ENCODE measurements at regions not wholly inside any gene's neighbourhood (a gene's known extent, or its start where the extent isn't known, plus 50 kb on each side); places are given as distances from the start of the nearest gene placed in this dataset.

- Mint-ChIP-seq H3K4me1 (ENCODE audit: low read depth, unreplicated experiment) (no peaks in the 10 kb centered on the region), H3K27ac (ENCODE audit: unreplicated experiment) (no peak overlapping the region)
- TF ChIP-seq CTCF (IDR thresholded peaks at IDR 0.05; ENCODE audit: partially characterized antibody, unreplicated experiment) = no peak
These were observed 639.5 kb upstream of the GOT2 start for GRCh38 chr16:59373632-59374031.

GRCh38 chr16:59370717-59371116 is 636.6 kb upstream of the GOT2 start:
- no peak overlapping the region for H3K27ac Mint-ChIP-seq (ENCODE audit: unreplicated experiment)
- no peak for TF ChIP-seq CTCF (IDR thresholded peaks at IDR 0.05; ENCODE audit: partially characterized antibody, unreplicated experiment)
- H3K36me3 Mint-ChIP-seq (ENCODE audit: unreplicated experiment) = no peaks in the 10 kb centered on the region
- DNase-seq = no peak
- H3K4me1 Mint-ChIP-seq (ENCODE audit: low read depth, unreplicated experiment) = no peaks in the 10 kb centered on the region
- no peak overlapping the region for H3K4me3 Mint-ChIP-seq (ENCODE audit: unreplicated experiment)
- H3K9me3 Mint-ChIP-seq (ENCODE audit: unreplicated experiment) = no peaks in the 10 kb centered on the region
- H3K27me3 Mint-ChIP-seq (ENCODE audit: unreplicated experiment) = no peaks in the 10 kb centered on the region

More at GRCh38 chr16:59373632-59374031, 639.5 kb upstream of the GOT2 start:
- H3K9me3 Mint-ChIP-seq (ENCODE audit: unreplicated experiment) = no peaks in the 10 kb centered on the region
- DNase-seq = no peak
- H3K4me3 Mint-ChIP-seq (ENCODE audit: unreplicated experiment) = no peak overlapping the region
- no peaks in the 10 kb centered on the region for H3K36me3 Mint-ChIP-seq (ENCODE audit: unreplicated experiment)
- no peaks in the 10 kb centered on the region for H3K27me3 Mint-ChIP-seq (ENCODE audit: unreplicated experiment)

GRCh38 chr16:59369523-59369922 is 635.4 kb upstream of the GOT2 start:
- Mint-ChIP-seq H3K27ac (ENCODE audit: unreplicated experiment) (no peak overlapping the region), H3K9me3 (ENCODE audit: unreplicated experiment) (no peaks in the 10 kb centered on the region), H3K4me3 (ENCODE audit: unreplicated experiment) (no peak overlapping the region), H3K36me3 (ENCODE audit: unreplicated experiment) (no peaks in the 10 kb centered on the region), H3K27me3 (ENCODE audit: unreplicated experiment) (no peaks in the 10 kb centered on the region), H3K4me1 (ENCODE audit: low read depth, unreplicated experiment) (no peaks in the 10 kb centered on the region)
- TF ChIP-seq CTCF (IDR thresholded peaks at IDR 0.05; ENCODE audit: partially characterized antibody, unreplicated experiment) = no peak
- no peak for DNase-seq

GRCh38 chr16:59368586-59368985 is 634.5 kb upstream of the GOT2 start:
- no peaks in the 10 kb centered on the region for H3K36me3 Mint-ChIP-seq (ENCODE audit: unreplicated experiment)
- H3K4me3 Mint-ChIP-seq (ENCODE audit: unreplicated experiment) = no peak overlapping the region
- no peak for DNase-seq
- H3K27me3 Mint-ChIP-seq (ENCODE audit: unreplicated experiment) = no peaks in the 10 kb centered on the region
- TF ChIP-seq CTCF (IDR thresholded peaks at IDR 0.05; ENCODE audit: partially characterized antibody, unreplicated experiment) = no peak
- H3K4me1 Mint-ChIP-seq (ENCODE audit: low read depth, unreplicated experiment) = no peaks in the 10 kb centered on the region
- H3K9me3 Mint-ChIP-seq (ENCODE audit: unreplicated experiment) = no peaks in the 10 kb centered on the region
- H3K27ac Mint-ChIP-seq (ENCODE audit: unreplicated experiment) = no peak overlapping the region

GRCh38 chr16:59356709-59357108 is 622.6 kb upstream of the GOT2 start:
- peaks cover 5% of the 10 kb centered on the region for H3K4me1 Mint-ChIP-seq (ENCODE audit: low read depth, unreplicated experiment)
- no peak overlapping the region for H3K4me3 Mint-ChIP-seq (ENCODE audit: unreplicated experiment)
- no peaks in the 10 kb centered on the region for H3K36me3 Mint-ChIP-seq (ENCODE audit: unreplicated experiment)
- no peak for DNase-seq
- H3K27ac Mint-ChIP-seq (ENCODE audit: unreplicated experiment) = no peak overlapping the region
- TF ChIP-seq CTCF (IDR thresholded peaks at IDR 0.05; ENCODE audit: partially characterized antibody, unreplicated experiment) = no peak
- no peaks in the 10 kb centered on the region for H3K9me3 Mint-ChIP-seq (ENCODE audit: unreplicated experiment)
- H3K27me3 Mint-ChIP-seq (ENCODE audit: unreplicated experiment) = peaks cover 2% of the 10 kb centered on the region

Measured in glutamatergic neuron (in vitro differentiated cells).